GM21529 (cell line): ENCODE measurements at regions not wholly inside any gene's neighbourhood (a gene's known extent, or its start where the extent isn't known, plus 50 kb on each side); places are given as distances from the start of the nearest gene placed in this dataset.

Source experiments
- ATAC-seq: cut with Tn5 transposase; IDR thresholded peaks from one replicate; pipeline ENCODE4 v1.9.1; 2021; ENCODE audit not compliant: unreplicated experiment

DNA sequence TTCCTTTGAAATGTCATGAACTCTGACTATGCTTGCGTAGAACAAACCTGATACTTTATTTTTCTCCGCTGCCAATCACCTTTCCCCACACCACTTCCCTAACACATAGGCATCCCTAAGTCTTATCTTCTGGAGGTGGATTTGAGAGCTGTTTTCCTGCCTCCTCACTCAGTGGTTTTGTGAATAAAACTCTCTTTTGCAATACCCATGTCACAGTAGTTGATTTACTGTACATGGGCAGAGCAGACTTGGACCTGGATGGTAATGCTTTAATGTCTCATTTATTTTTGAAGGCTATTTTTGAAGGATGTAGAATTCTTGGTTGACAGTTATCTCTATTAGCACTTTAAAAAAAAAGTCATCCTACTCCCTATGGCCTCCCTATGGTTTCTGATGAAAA, 881.8 kb downstream of the SLITRK5 start:
- no peak for ATAC-seq

DNA sequence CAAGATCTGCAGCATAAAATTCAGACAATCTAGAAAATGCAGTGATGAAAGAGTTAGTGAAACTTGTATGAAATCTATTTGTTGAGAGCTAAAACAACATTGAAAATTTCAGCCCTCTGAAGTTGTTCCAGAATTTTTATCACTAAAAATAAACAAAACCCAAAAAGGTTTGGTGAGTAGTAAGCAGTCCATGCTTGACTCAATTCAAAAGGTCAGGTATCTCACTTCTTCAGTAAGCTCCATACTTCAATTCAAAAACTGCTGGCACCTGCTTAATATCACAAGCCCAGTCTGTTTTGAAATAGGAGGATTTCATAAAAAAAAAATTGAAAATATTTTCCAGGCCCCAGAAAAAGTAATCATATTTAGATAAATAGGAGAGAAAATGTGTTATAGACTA, 894.4 kb downstream of the SLITRK5 start:
- no peak for ATAC-seq

DNA sequence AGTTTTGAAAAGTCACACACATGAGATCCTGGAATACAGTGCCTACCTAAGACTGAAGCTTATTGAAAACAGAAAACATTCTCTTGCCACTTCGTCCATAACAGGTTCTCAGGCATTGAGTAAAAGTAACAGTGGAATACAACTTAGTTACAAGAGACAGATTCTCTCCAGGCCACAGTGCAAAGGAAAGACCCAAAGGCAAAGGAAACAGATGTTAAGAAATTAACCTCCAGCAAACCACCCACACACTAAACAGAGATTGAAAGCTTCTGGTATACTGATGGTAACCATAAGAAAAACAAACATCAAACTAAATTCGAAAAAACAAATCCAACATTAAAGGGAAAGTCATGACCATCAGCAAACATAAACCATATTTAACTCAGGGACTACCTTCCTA, 914.7 kb downstream of the SLITRK5 start:
- no peak for ATAC-seq

DNA sequence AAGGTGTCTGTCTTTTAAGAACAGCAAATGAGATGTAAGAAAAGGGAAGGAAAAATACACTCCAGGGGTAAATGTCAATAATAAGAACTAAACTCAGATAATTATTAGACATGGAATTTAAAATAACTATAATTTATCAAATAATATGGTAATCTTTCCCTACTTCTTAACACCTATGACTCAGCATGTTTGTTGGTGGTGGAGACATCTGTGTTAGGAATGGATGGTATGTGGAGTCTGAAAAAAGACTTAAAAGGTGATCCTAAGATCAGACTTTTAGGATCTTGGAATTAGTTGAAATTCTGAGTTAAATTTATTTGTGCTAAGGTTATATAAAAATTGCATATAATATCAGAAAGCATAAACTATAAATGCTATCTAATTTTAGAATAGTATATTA, 915.1 kb downstream of the SLITRK5 start:
- no peak for ATAC-seq

DNA sequence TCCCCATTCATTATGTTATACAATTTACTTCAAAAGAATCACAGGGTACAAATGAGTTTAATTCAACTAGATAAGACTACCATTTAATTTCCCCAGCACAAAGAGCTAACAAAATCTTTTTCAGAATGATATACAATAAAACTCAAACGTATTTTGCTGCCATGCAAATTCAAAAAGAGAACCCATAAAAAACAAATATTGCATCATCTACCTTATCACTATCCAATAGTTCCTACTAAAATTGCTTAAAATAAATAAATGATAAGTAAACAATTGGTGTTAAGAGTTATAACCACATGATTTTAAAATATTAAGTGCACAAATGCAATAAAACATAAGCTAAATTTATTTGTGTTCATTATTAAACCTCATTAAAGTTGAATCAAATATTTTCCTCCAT, 919.4 kb downstream of the SLITRK5 start:
- no peak for ATAC-seq

DNA sequence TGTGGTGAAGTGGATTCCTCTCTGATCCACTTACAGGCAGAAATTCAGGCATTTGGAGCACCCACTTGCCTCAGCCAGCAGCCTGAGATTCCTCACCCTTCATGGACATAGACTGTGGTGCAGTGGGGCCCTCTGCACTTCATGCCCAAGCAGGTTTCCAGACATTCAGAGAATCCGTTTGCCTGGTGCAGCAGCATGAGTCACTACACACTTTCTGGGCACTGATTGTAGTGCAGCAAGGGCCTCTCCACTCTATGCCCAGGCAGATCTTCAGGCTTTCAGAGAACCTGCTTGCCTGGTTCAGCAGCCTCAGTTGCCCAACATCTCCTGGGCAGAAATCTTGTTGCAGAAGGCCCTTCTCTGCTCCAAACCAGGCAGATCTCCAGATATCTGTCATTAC, 920.9 kb downstream of the SLITRK5 start:
- no peak for ATAC-seq

DNA sequence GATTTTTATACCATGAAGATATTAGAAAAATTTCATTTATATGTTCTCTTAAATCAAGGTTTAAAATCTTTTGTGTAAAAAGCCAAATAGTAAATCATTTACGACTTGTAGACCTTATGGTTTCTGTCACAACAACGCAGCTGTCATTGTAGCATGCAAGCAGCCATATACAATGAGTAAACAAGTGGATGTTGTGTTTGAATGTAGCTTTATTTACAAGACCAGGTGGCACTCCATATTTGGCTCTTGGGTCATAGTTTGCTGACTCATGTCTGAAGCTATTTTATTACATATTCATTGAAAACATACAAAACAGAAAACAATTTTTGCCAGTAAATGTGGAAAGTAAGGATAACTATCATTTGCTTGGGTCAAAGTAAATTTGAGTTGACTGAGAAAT, 930.8 kb downstream of the SLITRK5 start:
- no peak for ATAC-seq

DNA sequence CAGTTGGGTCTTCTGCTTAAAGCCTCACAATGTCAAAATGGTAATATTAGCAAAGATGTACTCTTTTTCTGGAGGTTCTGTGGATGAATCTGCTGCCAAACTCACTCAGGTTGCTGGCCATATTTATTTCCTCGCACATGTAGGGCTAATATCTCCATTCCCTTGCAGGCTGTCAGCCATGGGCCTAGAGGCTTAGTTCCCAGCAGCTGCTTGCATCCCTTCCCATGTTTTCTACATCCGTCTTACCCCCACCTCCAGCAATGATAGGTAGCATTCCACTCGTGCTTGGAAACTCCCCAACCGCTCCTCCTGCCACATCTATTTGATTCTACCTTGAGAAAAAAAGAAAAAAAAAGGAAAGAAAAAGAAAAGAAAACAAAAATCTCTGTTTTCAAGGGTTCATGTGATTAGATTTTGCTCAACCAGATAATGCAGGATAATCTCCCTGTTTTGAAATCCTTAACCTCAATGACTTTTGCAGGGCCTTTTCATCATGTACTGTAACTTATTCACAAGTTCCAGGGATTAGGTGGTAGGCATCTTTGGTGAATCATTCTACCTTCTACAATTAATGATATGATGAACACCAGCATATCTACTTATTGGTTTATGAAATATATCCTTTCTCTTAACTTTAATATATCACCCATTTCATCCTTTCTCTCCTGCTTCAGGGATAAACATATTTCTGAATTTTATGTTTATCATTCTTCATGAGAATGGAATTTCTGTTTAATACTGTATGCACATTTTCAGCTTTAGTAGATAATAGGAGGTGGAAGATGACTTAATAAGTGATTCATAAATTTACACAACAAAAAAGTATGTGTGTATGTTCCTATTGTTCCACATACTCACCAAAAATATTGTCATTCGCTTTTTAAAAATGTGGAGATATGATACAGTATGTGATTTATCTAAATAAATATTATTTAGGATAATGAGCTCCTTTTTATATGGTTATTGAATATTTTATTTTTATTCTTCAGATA, 931.9 kb downstream of the SLITRK5 start:
- no peak for ATAC-seq

DNA sequence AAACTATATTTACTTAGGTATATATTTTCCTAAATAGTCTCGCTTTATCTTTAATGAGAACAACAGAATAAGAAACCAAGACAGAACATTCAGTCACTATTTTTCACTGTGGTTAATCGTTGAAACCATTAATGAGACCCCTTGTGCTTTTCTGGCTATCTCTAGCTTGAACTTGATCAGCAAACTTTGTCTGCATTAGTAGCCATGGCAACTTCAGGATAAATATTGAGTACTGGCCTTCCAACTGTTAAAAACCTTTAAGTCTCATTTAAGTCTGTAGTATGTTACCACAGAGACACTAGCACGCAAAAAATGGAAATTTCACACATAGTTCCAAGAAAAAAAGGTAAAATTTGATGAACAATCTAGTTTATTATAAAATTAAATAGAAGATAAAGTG, 946.0 kb downstream of the SLITRK5 start:
- ATAC-seq = no peak

DNA sequence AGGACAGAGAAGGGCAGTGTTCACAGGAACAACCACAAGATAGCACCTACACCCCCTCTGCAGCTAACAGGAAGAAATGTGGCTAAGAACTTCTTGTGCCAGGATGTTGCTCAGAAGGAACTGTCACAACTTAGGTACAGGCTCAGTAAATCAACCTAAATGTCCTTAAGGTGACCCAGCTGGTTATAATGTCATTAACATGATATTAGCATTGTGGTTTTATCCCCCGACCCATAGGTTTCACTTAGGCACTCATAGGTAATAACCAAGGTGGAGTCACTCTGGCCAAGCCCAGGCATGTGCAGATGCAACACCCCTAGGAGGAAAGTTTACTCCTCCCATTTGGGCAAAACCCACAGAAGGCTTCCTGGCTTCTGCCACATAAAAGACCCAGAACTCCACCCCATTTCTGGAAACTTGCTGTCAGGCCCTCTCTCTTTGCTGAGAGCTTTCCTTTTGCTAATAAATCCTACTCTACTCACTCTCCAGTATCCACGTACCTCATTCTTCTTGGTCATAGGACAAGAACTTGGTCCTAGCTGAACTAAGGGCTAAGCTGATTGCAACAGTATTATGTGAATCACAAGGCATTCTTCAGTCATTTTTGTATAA, 951.3 kb downstream of the SLITRK5 start:
- ATAC-seq = no peak

DNA sequence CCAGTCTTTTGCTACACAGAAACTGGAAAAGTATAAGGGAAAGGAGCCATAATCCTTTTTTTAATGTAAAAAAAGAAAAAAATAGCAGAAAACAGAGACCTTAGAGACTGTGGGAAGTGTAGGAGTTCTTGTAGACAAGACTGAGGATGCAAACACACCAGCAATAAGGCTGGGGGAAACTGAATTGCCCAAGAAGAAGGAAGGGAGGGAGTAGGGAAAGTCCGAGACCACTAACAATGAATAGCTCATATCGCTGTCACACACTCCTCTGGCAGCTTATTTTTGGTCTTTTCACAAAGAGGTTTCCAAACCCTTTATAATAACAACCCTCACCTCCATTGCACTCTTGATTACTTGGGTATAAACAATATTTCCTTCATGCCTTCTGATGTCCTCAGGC, 952.0 kb downstream of the SLITRK5 start:
- no peak for ATAC-seq

DNA sequence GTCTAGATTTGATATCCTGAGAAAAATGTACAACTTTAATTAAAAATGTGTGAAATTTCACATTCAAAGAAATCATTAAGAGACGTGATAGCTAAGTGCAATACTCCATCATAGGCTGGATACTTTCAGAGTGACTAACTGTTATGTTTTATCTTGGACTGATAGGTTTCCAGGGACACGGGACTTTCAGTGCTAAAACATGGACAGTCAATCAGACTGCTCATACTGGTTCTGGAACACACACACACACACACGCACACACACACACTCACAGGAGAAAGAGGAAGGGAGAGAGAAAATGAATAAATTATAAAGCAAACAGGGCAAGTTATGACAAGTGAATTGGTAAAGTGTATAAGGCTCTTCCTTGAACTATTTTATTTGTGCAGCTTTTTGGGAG, 955.9 kb downstream of the SLITRK5 start:
- no peak for ATAC-seq

DNA sequence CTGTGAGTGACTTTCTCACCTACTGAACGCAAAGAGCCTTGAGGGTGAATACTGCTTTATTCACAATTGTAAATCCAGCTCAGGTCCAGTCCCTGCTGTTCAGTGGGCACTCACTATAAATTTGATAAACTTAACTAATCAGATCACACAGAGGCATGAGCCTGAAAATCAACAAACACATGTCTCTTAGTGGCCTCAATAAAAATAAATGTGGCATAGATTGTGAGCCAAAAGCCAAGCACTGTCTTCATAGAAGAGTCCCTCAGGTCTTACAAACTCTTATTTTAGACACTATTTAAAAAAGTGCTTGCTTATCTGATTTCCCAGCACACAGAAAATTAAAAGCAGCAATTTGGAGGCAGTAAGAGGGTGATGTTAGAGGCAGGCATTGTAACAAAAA, 957.7 kb downstream of the SLITRK5 start:
- ATAC-seq = no peak

DNA sequence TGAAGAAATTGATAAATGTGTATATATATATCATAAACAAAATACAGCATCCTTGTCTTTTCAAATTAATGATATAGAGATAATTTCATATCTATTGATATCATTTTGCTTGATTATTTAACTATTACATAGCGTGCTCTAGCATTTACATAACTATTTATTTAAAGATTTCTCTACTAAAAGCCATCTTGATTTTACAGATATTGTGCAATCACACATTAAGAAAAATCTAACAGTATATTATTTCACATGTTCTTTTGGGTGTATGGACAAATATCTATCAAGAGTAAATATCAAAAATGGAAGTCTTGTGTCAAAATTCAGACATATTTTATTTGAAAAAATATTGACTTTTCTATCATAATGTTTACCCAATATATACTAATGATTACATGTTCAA, 966.8 kb downstream of the SLITRK5 start:
- ATAC-seq = no peak

DNA sequence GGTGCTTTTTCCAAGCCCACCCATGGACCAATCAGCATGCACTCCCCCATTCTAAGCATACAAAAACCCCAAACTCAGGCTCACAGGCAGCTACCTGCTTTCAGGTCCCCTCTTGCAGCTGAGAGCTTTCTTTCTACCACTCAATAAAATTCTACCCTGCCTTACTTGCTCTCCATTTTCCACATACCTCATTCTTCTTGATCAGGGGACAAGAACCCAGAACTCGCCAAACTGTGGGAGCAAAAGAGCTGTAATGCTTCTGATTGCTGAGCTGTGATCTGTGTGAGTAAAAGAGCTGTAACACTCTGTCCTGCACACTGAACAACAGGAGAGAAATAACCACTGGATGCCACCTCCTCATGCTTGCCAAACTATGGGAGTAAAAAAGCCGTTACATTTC, 972.1 kb downstream of the SLITRK5 start:
- ATAC-seq = no peak

DNA sequence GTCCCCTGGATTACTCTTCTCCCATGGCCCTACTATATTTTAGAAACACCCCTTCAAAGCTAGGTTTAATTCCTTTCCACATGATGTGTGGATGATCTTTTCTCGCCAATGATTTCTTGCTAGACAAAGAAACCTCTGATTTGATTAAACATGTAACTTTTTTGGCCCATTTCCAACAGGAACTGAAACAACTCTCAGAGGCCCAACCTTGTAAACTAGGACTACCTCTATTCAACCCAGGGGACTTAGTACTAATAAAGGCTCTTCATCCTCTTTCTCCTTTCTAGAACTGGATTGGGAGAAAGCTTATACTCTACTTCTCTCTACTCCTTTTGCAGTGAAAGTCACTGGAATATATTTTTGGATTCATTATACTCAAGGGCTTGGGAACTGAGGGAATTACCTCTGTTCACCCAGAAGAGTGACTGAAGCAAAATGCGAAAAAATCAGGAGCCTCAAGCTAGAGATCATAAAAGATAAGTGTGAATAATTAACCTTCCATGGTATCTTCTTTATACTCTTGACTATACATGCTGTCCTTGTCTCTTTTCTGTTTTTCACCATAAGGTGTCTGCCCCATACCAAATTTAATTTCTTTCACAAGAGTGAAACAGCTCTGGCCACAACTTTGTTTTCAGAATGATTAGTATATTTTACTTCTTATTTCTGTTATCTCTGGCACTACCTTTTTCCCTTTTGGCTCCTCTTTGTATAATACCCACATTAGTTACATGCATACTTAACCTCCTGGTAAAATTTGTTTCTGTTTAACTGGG, 977.6 kb downstream of the SLITRK5 start:
- no peak for ATAC-seq

DNA sequence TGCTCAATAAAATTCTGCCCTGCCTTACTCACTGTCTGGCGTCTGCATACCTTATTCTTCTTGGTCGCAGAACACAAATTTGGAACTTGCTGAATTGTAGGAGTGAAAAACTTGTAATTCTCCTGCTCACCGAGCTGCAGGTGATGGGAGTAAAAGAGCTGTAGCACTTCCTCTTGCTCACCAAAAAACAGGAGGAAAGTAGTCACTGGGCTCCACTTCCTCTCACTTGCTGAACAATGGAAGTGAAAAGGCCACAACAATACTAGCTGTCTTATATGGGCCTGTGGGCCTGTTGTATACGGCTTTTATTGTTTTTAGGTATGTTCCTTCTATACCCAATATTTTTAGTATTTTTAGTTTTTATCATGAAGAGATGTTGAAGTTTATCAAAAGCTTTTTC, 978.7 kb downstream of the SLITRK5 start:
- no peak for ATAC-seq

DNA sequence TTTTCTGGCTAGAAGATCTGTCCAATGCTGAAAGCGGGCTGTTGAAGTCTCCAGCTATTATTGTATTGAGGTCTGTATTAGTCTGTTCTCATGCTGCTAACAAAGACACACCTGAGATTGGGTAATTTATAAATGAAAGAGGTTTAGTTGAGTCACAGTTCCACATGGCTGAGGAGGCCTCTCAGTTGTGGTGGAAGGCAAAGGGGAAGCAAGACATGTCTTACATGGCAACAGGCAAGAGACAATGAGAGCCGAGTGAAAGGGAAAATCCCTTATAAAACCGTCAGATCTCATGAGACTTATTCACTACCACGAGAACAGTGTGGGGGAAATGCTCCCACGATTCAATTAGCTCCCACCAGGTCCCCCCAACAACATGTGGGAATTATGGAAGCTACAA, 980.4 kb downstream of the SLITRK5 start:
- ATAC-seq = no peak

DNA sequence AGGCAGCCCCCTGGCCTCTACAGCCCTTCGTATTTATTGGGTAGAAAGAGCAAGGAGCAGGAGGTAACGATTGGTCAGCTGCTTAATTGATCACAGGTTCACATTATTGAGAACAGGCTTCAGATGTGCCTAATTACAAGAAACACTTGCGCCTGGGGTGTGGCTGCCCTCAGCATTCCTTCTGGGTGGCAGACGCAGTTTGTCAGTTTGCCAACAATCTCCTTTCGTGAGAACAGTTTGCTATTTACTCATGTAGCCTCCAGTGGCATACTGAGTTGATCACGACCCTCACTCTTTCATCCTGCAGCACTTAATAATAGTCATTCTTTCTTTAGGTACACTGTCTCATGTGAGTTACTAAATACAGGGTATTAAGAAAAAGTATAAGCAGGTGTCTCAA, 985.6 kb downstream of the SLITRK5 start:
- ATAC-seq = no peak

DNA sequence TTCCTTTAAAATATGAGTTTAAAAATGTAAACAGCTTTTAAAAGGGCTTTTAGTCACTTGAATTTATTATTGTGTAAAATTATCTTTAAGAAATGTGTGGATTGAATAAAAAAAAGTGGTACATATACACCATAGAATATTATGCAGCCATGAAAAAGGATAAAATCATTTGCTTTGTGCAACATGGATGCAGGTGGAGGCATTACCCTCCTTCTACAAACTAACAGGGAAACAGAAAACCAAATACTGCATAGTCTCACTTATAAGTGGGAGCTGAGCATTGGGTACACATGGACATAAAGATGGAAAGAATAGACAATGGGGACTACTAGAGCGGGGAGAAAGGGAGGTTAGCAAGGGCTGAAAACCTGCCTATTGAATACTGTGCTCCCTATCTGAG, 999.3 kb downstream of the SLITRK5 start:
- ATAC-seq = no peak

DNA sequence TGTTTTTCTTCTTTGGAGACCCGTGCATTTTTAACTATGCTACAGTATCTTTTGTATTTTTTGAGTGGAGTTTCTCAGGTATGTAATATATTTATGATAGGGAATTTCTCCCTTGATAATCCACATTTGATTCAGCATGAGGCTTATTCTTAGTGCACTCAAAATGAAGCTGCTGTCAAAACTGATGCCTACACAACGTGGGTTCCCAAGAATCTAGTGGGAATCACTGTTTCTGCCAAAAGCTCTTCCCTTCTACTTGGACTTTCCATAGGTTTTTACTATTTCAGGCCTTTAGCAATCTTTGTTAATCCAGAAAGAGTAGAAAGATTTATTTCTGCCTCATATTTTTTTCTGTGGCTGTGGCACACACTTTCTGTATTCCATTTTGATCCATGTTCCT, 1003.7 kb downstream of the SLITRK5 start:
- ATAC-seq = no peak
